ENCODE measurements at regions not wholly inside any gene's neighbourhood (a gene's known extent, or its start where the extent isn't known, plus 50 kb on each side); places are given as distances from the start of the nearest gene placed in this dataset.

DNA sequence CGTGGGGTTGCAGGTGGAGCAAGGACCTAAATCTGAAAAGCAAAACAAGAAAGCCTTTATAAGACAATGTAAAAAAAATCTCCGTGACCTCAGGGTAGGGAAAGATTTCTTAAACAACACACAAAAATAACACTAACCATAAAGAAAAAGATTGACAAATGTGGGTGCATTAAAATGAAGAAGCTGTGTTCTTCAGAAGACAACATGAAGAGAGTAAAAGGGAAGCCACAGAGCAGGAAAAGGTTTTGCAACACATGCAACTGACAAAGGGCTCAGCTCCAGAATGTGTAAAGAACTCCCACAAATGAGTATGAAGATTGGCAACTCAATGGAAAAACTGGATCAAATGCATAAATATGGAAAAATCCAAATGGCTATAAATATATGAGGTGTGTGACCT lies 74.2 kb downstream of the MAGEF1 start:
- DNase-seq: no peak
- H3K27me3 ChIP-seq: no peaks in the 10 kb centered on the region
- no peak overlapping the region for H3K9ac ChIP-seq (ENCODE audit: low read depth in 2 of 2, low read length in 2 of 2)
- H3K27ac ChIP-seq: no peak overlapping the region
- TF ChIP-seq CTCF (IDR thresholded peaks at IDR 0.05): no peak
- no peak overlapping the region for H3K4me3 ChIP-seq
- intact Hi-C loops (cut with DNase I): no loop called here
- H3K4me1 ChIP-seq: no peaks in the 10 kb centered on the region
- no peaks in the 10 kb centered on the region for H3K9me3 ChIP-seq
- H3K36me3 ChIP-seq: no peaks in the 10 kb centered on the region

GRCh38 chr3:184636741-184637316 lies 75.0 kb downstream of the MAGEF1 start:
- no peak for DNase-seq
- Histone ChIP-seq H3K27ac (no peak overlapping the region), H3K36me3 (no peaks in the 10 kb centered on the region), H3K9ac (ENCODE audit: low read depth in 2 of 2, low read length in 2 of 2) (no peak overlapping the region), H3K4me1 (no peaks in the 10 kb centered on the region), H3K9me3 (no peaks in the 10 kb centered on the region), H3K27me3 (no peaks in the 10 kb centered on the region), H3K4me3 (no peak overlapping the region)
- TF ChIP-seq CTCF (IDR thresholded peaks at IDR 0.05): no peak
- intact Hi-C loops (cut with DNase I): no loop called here

- H3K9ac ChIP-seq (ENCODE audit: low read depth in 2 of 2, low read length in 2 of 2): no peak overlapping the region
- no peak for DNase-seq
Observed at GRCh38 chr3:184635774-184636173, 74.2 kb downstream of the EPHB3 start.

GRCh38 chr3:184635126-184635525 lies 73.5 kb downstream of the EPHB3 start:
- no peak for DNase-seq
- no peak for TF ChIP-seq CTCF (IDR thresholded peaks at IDR 0.05)
- Histone ChIP-seq H3K4me1 (no peaks in the 10 kb centered on the region), H3K4me3 (no peak overlapping the region), H3K9me3 (no peaks in the 10 kb centered on the region), H3K27ac (no peak overlapping the region), H3K36me3 (no peaks in the 10 kb centered on the region), H3K27me3 (no peaks in the 10 kb centered on the region), H3K9ac (ENCODE audit: low read depth in 2 of 2, low read length in 2 of 2) (no peak overlapping the region)
- intact Hi-C loops (cut with DNase I): no loop called here

More at GRCh38 chr3:184635774-184636173, 74.2 kb downstream of the EPHB3 start:
- no peak overlapping the region for H3K27ac ChIP-seq
- H3K9me3 ChIP-seq: no peaks in the 10 kb centered on the region
- intact Hi-C loops (cut with DNase I): no loop called here
- no peak overlapping the region for H3K4me3 ChIP-seq
- H3K4me1 ChIP-seq: no peaks in the 10 kb centered on the region
- no peaks in the 10 kb centered on the region for H3K36me3 ChIP-seq
- no peaks in the 10 kb centered on the region for H3K27me3 ChIP-seq
- no peak for TF ChIP-seq CTCF (IDR thresholded peaks at IDR 0.05)

DNA sequence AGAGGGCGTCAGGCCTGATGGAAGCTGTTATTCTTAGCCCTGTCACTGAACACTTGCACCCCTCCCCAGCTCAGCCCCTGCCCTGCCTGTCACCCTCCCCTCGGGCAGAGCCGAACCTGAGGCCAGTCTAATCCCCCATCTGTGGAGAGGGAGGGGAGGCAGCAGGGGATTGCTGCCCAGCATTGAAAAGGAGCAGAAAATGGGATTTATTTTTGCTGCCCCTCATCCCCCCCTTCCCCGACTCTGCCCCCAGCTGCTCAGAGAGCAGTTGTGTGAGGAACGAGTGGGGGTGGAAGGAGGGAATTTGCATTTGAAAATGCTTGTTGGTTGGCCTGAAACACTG lies 71.6 kb downstream of the EPHB3 start:
- Histone ChIP-seq H3K27ac (no peak overlapping the region), H3K4me3 (no peak overlapping the region), H3K4me1 (no peaks in the 10 kb centered on the region), H3K9ac (ENCODE audit: low read depth in 2 of 2, low read length in 2 of 2) (no peak overlapping the region), H3K9me3 (no peaks in the 10 kb centered on the region), H3K27me3 (no peaks in the 10 kb centered on the region), H3K36me3 (no peaks in the 10 kb centered on the region)
- DNase-seq: no peak
- no peak for TF ChIP-seq CTCF (IDR thresholded peaks at IDR 0.05)
- intact Hi-C loops (cut with DNase I): no loop called here

All from colonic mucosa (tissue), 4 donors.